GM12801 (cell line): ENCODE measurements at regions not wholly inside any gene's neighbourhood (a gene's known extent, or its start where the extent isn't known, plus 50 kb on each side); places are given as distances from the start of the nearest gene placed in this dataset.

Experiments used
- TF ChIP-seq, protein P1 (sequence below): IDR thresholded peaks from one replicate; pipeline ENCODE4 v1.5.1; 2011; ENCODE audit warnings: control low read depth; ENCODE audit not compliant: insufficient read length; ENCODE audit errors: extremely low read depth

DNA sequence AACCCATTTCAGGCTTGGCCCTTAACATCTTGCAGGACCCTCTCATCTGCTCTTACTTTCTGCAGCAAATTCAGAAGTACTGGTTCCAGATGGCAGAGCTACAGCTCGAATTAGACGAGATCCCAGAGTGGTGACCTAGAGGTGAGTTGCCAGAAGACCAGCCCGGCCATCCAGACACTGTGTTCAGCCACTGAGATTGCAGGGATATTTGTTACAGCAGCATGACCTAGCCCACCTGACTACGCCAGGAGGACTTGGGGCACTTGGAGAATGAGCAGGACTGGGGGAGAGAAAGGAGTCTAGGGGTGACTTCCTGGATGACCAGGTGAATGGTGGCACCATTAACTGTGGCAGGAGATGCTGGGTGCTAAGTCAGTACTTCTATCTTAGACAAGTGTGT is 67.2 kb upstream of the ID2 start:
- TF ChIP-seq, protein P1, sequence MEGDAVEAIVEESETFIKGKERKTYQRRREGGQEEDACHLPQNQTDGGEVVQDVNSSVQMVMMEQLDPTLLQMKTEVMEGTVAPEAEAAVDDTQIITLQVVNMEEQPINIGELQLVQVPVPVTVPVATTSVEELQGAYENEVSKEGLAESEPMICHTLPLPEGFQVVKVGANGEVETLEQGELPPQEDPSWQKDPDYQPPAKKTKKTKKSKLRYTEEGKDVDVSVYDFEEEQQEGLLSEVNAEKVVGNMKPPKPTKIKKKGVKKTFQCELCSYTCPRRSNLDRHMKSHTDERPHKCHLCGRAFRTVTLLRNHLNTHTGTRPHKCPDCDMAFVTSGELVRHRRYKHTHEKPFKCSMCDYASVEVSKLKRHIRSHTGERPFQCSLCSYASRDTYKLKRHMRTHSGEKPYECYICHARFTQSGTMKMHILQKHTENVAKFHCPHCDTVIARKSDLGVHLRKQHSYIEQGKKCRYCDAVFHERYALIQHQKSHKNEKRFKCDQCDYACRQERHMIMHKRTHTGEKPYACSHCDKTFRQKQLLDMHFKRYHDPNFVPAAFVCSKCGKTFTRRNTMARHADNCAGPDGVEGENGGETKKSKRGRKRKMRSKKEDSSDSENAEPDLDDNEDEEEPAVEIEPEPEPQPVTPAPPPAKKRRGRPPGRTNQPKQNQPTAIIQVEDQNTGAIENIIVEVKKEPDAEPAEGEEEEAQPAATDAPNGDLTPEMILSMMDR: no peak

DNA sequence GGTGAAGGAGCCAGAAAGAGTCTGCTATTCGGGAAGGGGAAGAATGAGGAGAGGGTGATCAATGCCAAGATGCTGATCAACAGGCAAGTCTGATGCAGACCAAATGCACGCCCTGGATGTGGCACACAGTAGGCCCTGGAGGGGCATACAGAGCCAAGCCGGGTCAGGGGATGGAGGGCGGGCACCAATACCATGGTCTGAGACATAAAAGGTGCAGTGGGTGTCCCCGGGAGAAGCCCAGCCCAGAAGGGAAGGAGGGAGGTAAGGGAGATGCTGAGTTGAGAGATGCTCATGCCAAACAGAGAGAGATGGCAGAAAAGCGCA is 66.6 kb upstream of the ID2 start:
- TF ChIP-seq, protein P1: no peak

DNA sequence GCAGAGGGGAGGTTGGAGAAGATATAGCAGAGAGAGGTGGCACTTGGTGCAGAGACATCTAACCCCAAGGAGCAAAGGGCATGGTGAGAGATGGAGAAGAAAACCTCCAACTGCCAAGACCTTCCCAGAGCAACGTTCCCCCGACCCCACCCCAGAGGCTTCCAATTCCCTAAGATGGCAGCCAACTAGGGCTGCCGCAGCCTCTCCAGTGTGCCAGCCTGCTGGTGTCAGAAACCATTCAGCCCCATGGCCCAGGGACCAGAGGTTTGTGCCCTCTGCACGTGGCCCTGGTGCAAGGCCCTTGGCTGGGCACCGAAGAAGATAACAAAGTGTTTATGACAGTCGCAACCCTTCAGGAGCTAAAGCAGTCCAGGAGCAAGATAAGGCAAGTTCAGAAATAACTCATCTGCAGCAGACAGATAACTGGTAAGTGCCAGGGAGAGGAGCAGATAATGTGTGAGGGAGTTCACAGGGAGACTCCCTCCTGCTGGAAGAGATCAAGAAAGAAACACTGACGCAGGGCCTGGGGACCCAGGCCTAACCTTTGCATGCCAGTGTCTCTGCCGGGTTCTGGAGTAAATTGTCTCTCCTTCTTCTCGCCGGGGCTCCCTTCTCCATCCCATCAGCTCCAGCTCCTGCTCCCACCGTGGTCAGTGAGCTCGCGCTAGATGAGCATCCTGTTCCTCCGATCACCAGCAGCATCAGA is 66.1 kb upstream of the ID2 start:
- TF ChIP-seq, protein P1: no peak

DNA sequence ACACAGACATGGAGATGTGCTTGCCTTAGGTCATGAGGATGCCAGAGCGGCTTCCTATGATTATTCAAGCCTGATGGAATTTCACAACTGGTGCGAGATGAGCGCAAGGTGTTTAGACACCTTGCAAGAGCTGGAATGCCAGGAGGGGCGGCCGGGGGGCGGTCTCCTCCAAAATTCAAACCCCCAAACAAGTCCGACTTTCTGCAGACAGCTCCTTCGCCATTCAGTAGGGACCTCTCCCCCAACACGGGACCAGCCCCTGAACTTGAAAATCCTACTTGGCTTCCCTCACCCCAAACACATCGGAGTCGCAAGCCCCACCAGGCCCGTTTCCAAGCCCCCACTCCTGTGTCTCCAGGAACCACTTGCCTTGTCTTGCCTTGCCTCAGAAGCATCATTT is 64.8 kb upstream of the ID2 start:
- TF ChIP-seq, protein P1: no peak

DNA sequence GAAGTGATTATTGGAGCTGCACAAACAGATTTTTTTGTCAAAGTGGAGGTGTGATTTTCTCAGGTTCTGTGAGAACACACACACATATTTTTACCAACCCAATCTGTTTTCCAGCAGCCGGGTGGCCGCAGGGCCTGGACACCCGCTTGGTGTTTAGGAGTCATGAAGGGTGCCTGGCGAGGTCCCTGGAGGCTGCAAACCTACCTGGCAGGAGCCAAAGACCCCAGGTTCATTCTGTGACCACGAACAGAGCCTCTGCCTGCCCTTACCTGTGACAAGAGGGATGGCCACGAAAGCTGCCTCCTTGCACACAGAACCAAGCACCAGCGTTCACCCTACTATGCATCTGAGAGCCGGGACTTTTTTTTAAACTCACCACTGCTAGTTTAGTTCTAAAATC is 64.3 kb upstream of the ID2 start:
- TF ChIP-seq, protein P1: no peak

DNA sequence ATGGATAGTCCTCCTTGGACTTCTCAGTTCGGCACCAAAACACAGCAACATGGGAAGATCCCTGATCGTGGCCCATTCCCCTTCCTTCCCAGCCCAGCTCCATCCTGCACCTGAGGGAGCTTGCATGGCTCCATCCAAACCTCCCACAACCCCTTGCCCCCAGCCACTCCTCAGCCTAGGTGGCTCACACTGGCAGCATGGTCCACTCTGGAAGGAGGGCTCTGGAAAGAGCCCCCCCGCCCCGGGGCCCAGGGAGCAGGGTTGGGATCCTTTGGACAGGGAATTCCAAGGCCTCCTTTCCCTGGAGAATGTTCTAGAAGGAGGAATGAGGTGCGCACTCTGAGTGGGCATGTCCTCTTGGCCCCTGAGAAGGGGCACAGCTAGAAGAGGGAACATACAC is 62.8 kb upstream of the ID2 start:
- TF ChIP-seq, protein P1: no peak

DNA sequence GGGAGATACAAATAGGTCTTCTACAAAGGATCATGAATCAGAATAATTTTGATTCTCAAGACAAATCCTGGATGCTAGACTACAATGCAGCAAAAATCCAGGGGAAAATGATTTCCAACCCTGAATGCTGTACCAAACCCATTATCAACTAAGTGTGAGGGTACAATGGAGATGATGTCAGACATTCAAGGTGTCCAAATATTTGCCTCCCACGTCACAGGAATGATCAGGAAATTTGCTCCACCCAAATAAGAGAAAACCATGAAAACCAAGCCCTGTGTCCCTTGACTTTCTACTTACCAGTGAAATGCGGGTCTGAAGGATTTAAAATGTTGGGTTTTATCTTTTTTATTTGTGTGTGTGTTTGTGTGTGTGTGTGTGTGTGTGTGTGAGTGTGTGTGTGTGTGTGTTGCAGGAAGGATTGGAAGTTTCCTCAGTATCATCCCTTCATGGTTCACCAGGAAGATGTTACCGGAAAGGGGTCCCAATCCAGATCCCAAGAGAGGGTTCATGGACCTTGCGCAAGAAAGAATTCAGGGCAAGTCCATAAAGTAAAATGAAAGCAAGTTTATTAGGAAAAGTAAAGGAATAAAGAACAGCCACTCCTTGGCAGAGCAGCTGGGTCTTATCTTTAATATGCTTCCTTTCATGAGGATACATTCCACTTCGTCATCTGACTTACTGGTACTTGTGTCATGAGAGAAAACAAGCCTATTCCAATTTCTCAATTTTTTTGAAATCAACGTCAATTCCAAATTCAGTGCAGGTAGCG is 61.1 kb upstream of the ID2 start:
- TF ChIP-seq, protein P1: no peak
